ENCODE measurements at regions not wholly inside any gene's neighbourhood (a gene's known extent, or its start where the extent isn't known, plus 50 kb on each side); places are given as distances from the start of the nearest gene placed in this dataset.
"Not testable (repeated sequence)": the region's sequence is repeated elsewhere in the genome, so short reads cannot be mapped to it uniquely, and the experiment has no call there.

GRCh38 chr1:199612976-199613774, 414.3 kb upstream of the NR5A2 start:
- no peak for FAIRE-seq

GRCh38 chr1:199616947-199617346, 410.6 kb upstream of the NR5A2 start:
- DNase-seq (ENCODE audit: extremely low spot score, insufficient read length, low read depth) (no peak), FAIRE-seq (no peak)

More at GRCh38 chr1:199612976-199613774, 414.3 kb upstream of the NR5A2 start:
- DNase-seq (ENCODE audit: extremely low spot score, insufficient read length, low read depth), result no peak

- no peak for DNase-seq (ENCODE audit: extremely low spot score, insufficient read length, low read depth)
- FAIRE-seq, result no peak
These were observed 408.3 kb upstream of the NR5A2 start for GRCh38 chr1:199619223-199619622.

GRCh38 chr1:199626228-199626627, 401.3 kb upstream of the NR5A2 start:
- DNase-seq (ENCODE audit: extremely low spot score, insufficient read length, low read depth); FAIRE-seq: not testable (repeated sequence)

- DNase-seq (ENCODE audit: extremely low spot score, insufficient read length, low read depth) (no peak), FAIRE-seq (no peak)
These were observed 397.9 kb upstream of the NR5A2 start for GRCh38 chr1:199629624-199630023.

- FAIRE-seq, result no peak
- no peak for DNase-seq (ENCODE audit: extremely low spot score, insufficient read length, low read depth)
These were observed 388.1 kb upstream of the NR5A2 start for GRCh38 chr1:199639453-199639852.

GRCh38 chr1:199641531-199641930, 386.0 kb upstream of the NR5A2 start:
- DNase-seq (ENCODE audit: extremely low spot score, insufficient read length, low read depth), result no peak
- no peak for FAIRE-seq

GRCh38 chr1:199644912-199645311, 382.6 kb upstream of the NR5A2 start:
- no peak for DNase-seq (ENCODE audit: extremely low spot score, insufficient read length, low read depth)
- FAIRE-seq, result no peak

GRCh38 chr1:199646761-199647160, 380.7 kb upstream of the NR5A2 start:
- no peak for DNase-seq (ENCODE audit: extremely low spot score, insufficient read length, low read depth)
- no peak for FAIRE-seq

- DNase-seq (ENCODE audit: extremely low spot score, insufficient read length, low read depth) (no peak), FAIRE-seq (no peak)
These were observed 370.1 kb upstream of the NR5A2 start for GRCh38 chr1:199657449-199657848.

- FAIRE-seq (no peak), DNase-seq (ENCODE audit: extremely low spot score, insufficient read length, low read depth) (no peak)
These were observed 367.4 kb upstream of the NR5A2 start for GRCh38 chr1:199660071-199660470.

GRCh38 chr1:199665371-199665770, 362.1 kb upstream of the NR5A2 start:
- DNase-seq (ENCODE audit: extremely low spot score, insufficient read length, low read depth), result no peak

GRCh38 chr1:199667089-199667488, 360.4 kb upstream of the NR5A2 start:
- DNase-seq (ENCODE audit: extremely low spot score, insufficient read length, low read depth) (no peak), FAIRE-seq (no peak)

More at GRCh38 chr1:199665371-199665770, 362.1 kb upstream of the NR5A2 start:
- no peak for FAIRE-seq

- no peak for FAIRE-seq
These were observed 357.6 kb upstream of the NR5A2 start for GRCh38 chr1:199669916-199670315.

GRCh38 chr1:199671684-199672083, 355.8 kb upstream of the NR5A2 start:
- FAIRE-seq, result no peak
- DNase-seq (ENCODE audit: extremely low spot score, insufficient read length, low read depth), result no peak

More at GRCh38 chr1:199669916-199670315, 357.6 kb upstream of the NR5A2 start:
- no peak for DNase-seq (ENCODE audit: extremely low spot score, insufficient read length, low read depth)

- no peak for FAIRE-seq
These were observed 351.6 kb upstream of the NR5A2 start for GRCh38 chr1:199675937-199676336.

GRCh38 chr1:199678771-199679170, 348.7 kb upstream of the NR5A2 start:
- DNase-seq (ENCODE audit: extremely low spot score, insufficient read length, low read depth), result no peak
- FAIRE-seq, result no peak

More at GRCh38 chr1:199675937-199676336, 351.6 kb upstream of the NR5A2 start:
- no peak for DNase-seq (ENCODE audit: extremely low spot score, insufficient read length, low read depth)

- DNase-seq (ENCODE audit: extremely low spot score, insufficient read length, low read depth), result no peak
- no peak for FAIRE-seq
These were observed 345.4 kb upstream of the NR5A2 start for GRCh38 chr1:199682081-199682480.

- DNase-seq (ENCODE audit: extremely low spot score, insufficient read length, low read depth) (no peak), FAIRE-seq (peak; percentile 41)
These were observed 342.7 kb upstream of the NR5A2 start for GRCh38 chr1:199684686-199685273.

GRCh38 chr1:199685369-199685768, 342.1 kb upstream of the NR5A2 start:
- FAIRE-seq (no peak), DNase-seq (ENCODE audit: extremely low spot score, insufficient read length, low read depth) (no peak)

GRCh38 chr1:199687321-199687720, 340.2 kb upstream of the NR5A2 start:
- FAIRE-seq (no peak), DNase-seq (ENCODE audit: extremely low spot score, insufficient read length, low read depth) (no peak)

All from GM18507 (cell line).